Astrocyte of the cerebellum (primary cell): ENCODE measurements at regions not wholly inside any gene's neighbourhood (a gene's known extent, or its start where the extent isn't known, plus 50 kb on each side); places are given as distances from the start of the nearest gene placed in this dataset.

Source experiments
- DNase-seq: peaks from one replicate; pipeline ENCODE4 v3.0.0-alpha.2; 2011; ENCODE audit warnings: low read depth
- H3K4me3 ChIP-seq: 2 replicates; pipeline ENCODE4 v1.5.1; 2011; ENCODE audit warnings: mild to moderate bottlenecking, low read depth, low read length, moderate library complexity
- CTCF ChIP-seq: IDR thresholded peaks from 2 replicates; pipeline ENCODE4 v1.5.1; 2012; ENCODE audit warnings: low read length, low read depth, moderate library complexity, mild to moderate bottlenecking; ENCODE audit errors: missing control alignments
- in situ Hi-C: cut with HindIII; loops from 2 replicates; pipeline ENCODE4 v1.10.0; 2017; ENCODE audit warnings: low sequenced_read_pairs

- in situ Hi-C loops, result no loop called here
- TF ChIP-seq CTCF, result no peak
- no peak for DNase-seq
- H3K4me3 ChIP-seq, result no peak overlapping the region
Measured at GRCh38 chr13:58119351-58119750, 487.8 kb downstream of the PCDH17 start.

- H3K4me3 ChIP-seq, result no peak overlapping the region
- in situ Hi-C loops, result no loop called here
- no peak for TF ChIP-seq CTCF
- no peak for DNase-seq
Measured at GRCh38 chr13:58119804-58120203, 488.3 kb downstream of the PCDH17 start.

- TF ChIP-seq CTCF, result no peak
- no peak for DNase-seq
- no peak overlapping the region for H3K4me3 ChIP-seq
- in situ Hi-C loops, result no loop called here
Measured at GRCh38 chr13:58126496-58126895, 495.0 kb downstream of the PCDH17 start.

- TF ChIP-seq CTCF, result no peak
- H3K4me3 ChIP-seq, result no peak overlapping the region
- in situ Hi-C loops, result no loop called here
- no peak for DNase-seq
Measured at GRCh38 chr13:58134012-58134411, 502.5 kb downstream of the PCDH17 start.

GRCh38 chr13:58134525-58134924 is 503.0 kb downstream of the PCDH17 start:
- TF ChIP-seq CTCF, result no peak
- in situ Hi-C loops, result no loop called here
- H3K4me3 ChIP-seq, result no peak overlapping the region
- DNase-seq, result no peak

- in situ Hi-C loops, result no loop called here
- no peak overlapping the region for H3K4me3 ChIP-seq
- no peak for DNase-seq
- TF ChIP-seq CTCF, result no peak
Measured at GRCh38 chr13:58142952-58143351, 511.4 kb downstream of the PCDH17 start.

- in situ Hi-C loops, result no loop called here
- no peak overlapping the region for H3K4me3 ChIP-seq
- TF ChIP-seq CTCF, result no peak
- no peak for DNase-seq
Measured at GRCh38 chr13:58144616-58145015, 513.1 kb downstream of the PCDH17 start.
